ENCODE measurements at regions not wholly inside any gene's neighbourhood (a gene's known extent, or its start where the extent isn't known, plus 50 kb on each side); places are given as distances from the start of the nearest gene placed in this dataset.

- TF ChIP-seq POLR2A (IDR thresholded peaks at IDR 0.05; ENCODE audit: low read length) (no peak), GATA1 (IDR thresholded peaks at IDR 0.05; ENCODE audit: low read depth, low read length) (no peak)
These were observed 343.1 kb upstream of the FAM241A start for GRCh38 chr4:111802191-111802590.
